GM12878 (cell line): ENCODE measurements at regions not wholly inside any gene's neighbourhood (a gene's known extent, or its start where the extent isn't known, plus 50 kb on each side); places are given as distances from the start of the nearest gene placed in this dataset.

Experiments
- ATAC-seq: fragments of 200-7000 bp; cut with Tn5 transposase; 3 replicates; pipeline ENCODE4 v1.9.1; 2020; ENCODE audit warnings: mild to moderate bottlenecking, moderate library complexity
- BruUV-seq: library from RNA; stranded (reverse); fragments of 400-500 nt; replicated peaks from 2 replicates; lab custom pipeline; 2021; lab: Mats Ljungman, UMichigan
- CTCF ChIA-PET: fragments of 300-600 bp; sonication (Branson Sonifier 250); formaldehyde crosslinking; extraction: SDS; loops from one replicate; lab custom pipeline; 2021; ENCODE audit warnings: inconsistent platforms; lab: Yijun Ruan, JAX
- POLR2A ChIA-PET: fragments of 350-600 bp; formaldehyde crosslinking; extraction: SDS; loops from one replicate; lab custom pipeline; 2021; ENCODE audit warnings: inconsistent platforms; lab: Charles Lee
- RAD21 ChIA-PET: fragments of 300-600 bp; sonication (Branson Sonifier 250); formaldehyde crosslinking; loops from one replicate; lab custom pipeline; 2023; ENCODE audit warnings: antibody characterized with exemption; ENCODE audit not compliant: unreplicated experiment; lab: Charles Lee
- SMC1A ChIA-PET: fragments of 300-600 bp; sonication (Branson Sonifier 250); formaldehyde crosslinking; loops from one replicate; lab custom pipeline; 2023; ENCODE audit not compliant: unreplicated experiment, uncharacterized antibody; lab: Charles Lee
- DNase-seq: peaks from one replicate; pipeline ENCODE4 v3.0.0-alpha.2; 2011; ENCODE audit warnings: low read depth, low spot score
- FAIRE-seq: peaks from 3 replicates; lab custom pipeline; 2011; peaks lifted over from hg19 to GRCh38; lab: Jason Lieb, UNC
- H2AFZ ChIP-seq: 2 replicates; pipeline ENCODE4 v1.6.0; 2011; ENCODE audit warnings: low read depth, low read length, control low read depth; ENCODE audit not compliant: control insufficient read depth
- H3K27ac ChIP-seq: 2 replicates; pipeline ENCODE4 v1.5.1; 2011; ENCODE audit warnings: control low read depth; ENCODE audit not compliant: control insufficient read depth, insufficient read depth
- H3K27me3 ChIP-seq, 2 experiments: replicated peaks in 1 of 2; 2 replicates each; pipeline versions ENCODE4 v1.6.0 to v1.6.1; 2011; ENCODE audit warnings: low read length in 1 of 2; ENCODE audit not compliant: control insufficient read depth in 2 of 2, insufficient read depth in 2 of 2
- H3K36me3 ChIP-seq, 2 experiments: 2 replicates each; pipeline ENCODE4 v1.5.1; 2011; ENCODE audit warnings: low read length in 1 of 2; ENCODE audit not compliant: control insufficient read depth in 2 of 2, insufficient read depth in 2 of 2
- H3K4me1 ChIP-seq: 2 replicates; pipeline ENCODE4 v1.6.1; 2011; ENCODE audit warnings: mild to moderate bottlenecking, low read length, moderate library complexity, mixed read lengths; ENCODE audit not compliant: control insufficient read depth, insufficient read depth
- H3K4me2 ChIP-seq: 2 replicates; pipeline ENCODE4 v1.6.0; 2011; ENCODE audit warnings: control low read depth; ENCODE audit not compliant: control insufficient read depth, insufficient read depth
- H3K4me3 ChIP-seq: fragments of 200-600 bp; sonication (generic); 2 replicates; pipeline ENCODE4 v1.5.1; 2016
- H3K79me2 ChIP-seq: 2 replicates; pipeline ENCODE4 v1.6.0; 2011; ENCODE audit warnings: low read length; ENCODE audit not compliant: control insufficient read depth, insufficient read depth
- H3K9ac ChIP-seq: 2 replicates; pipeline ENCODE4 v1.8.0; 2011; ENCODE audit warnings: low read length, control low read depth, mixed read lengths; ENCODE audit not compliant: control insufficient read depth, insufficient read depth
- H3K9me3 ChIP-seq: replicated peaks from 3 replicates; pipeline ENCODE4 v1.5.1; 2011; ENCODE audit warnings: mild to moderate bottlenecking, low read length; ENCODE audit not compliant: control insufficient read depth, insufficient read depth
- H4K20me1 ChIP-seq: 2 replicates; pipeline ENCODE4 v1.6.0; 2011; ENCODE audit not compliant: control insufficient read depth, insufficient read depth
- BMI1 ChIP-seq: fragments of 450-650 bp; IDR thresholded peaks from 2 replicates; pipeline ENCODE4 v1.6.1; 2016; ENCODE audit warnings: mild to moderate bottlenecking, moderate library complexity, borderline replicate concordance
- BRCA1 ChIP-seq: IDR thresholded peaks from 2 replicates; pipeline ENCODE4 v1.6.1; 2011; ENCODE audit warnings: low read depth, low read length, improper control_type of control experiment
- CBFB ChIP-seq: IDR thresholded peaks from 2 replicates; pipeline ENCODE4 v1.6.1; 2016; ENCODE audit warnings: antibody characterized with exemption, low read depth
- CBX3 ChIP-seq: fragments of 200-600 bp; sonication (generic); IDR thresholded peaks from 2 replicates; pipeline ENCODE4 v1.6.1; 2016; ENCODE audit warnings: low read depth, borderline replicate concordance
- ESRRA ChIP-seq: IDR thresholded peaks from 2 replicates; pipeline ENCODE4 v1.6.1; 2012; ENCODE audit warnings: mild to moderate bottlenecking, low read length, improper control_type of control experiment
- EZH2 ChIP-seq: IDR thresholded peaks from 2 replicates; pipeline ENCODE4 v1.6.1; 2012; ENCODE audit warnings: low read depth, mild to moderate bottlenecking, control low read depth, inconsistent platforms, low read length, borderline replicate concordance; ENCODE audit not compliant: control insufficient read depth
- MEF2A ChIP-seq: IDR thresholded peaks from 2 replicates; pipeline ENCODE4 v1.6.1; 2011; ENCODE audit warnings: low read depth, mild to moderate bottlenecking, low read length, moderate library complexity; ENCODE audit not compliant: insufficient read depth
- NFIC ChIP-seq: IDR thresholded peaks from 2 replicates; pipeline ENCODE4 v1.6.1; 2012; ENCODE audit warnings: low read depth, mild to moderate bottlenecking, inconsistent platforms, low read length, moderate library complexity
- NFYB ChIP-seq: IDR thresholded peaks from 2 replicates; pipeline ENCODE4 v1.6.1; 2011; ENCODE audit warnings: low read depth, mild to moderate bottlenecking, low read length, improper control_type of control experiment, moderate library complexity; ENCODE audit not compliant: insufficient read depth
- POLR2AphosphoS5 ChIP-seq: IDR thresholded peaks from 2 replicates; pipeline ENCODE4 v1.6.1; 2011; ENCODE audit warnings: mild to moderate bottlenecking, low read length, inconsistent platforms
- RAD21 ChIP-seq: IDR thresholded peaks from 2 replicates; pipeline ENCODE4 v1.6.1; 2011; ENCODE audit warnings: mild to moderate bottlenecking, low read depth, low read length, moderate library complexity; ENCODE audit not compliant: insufficient read depth
- YY1 ChIP-seq: IDR thresholded peaks from 2 replicates; pipeline ENCODE4 v1.6.1; 2011; ENCODE audit warnings: low read depth, mild to moderate bottlenecking, low read length
- ZZZ3 ChIP-seq: IDR thresholded peaks from 2 replicates; pipeline ENCODE4 v1.6.1; 2011; ENCODE audit warnings: low read depth; ENCODE audit not compliant: control insufficient read depth, insufficient read length
- WGBS: methylation state at CpG from one replicate; pipeline ENCODE4 v1.1.6; 2016; ENCODE audit warnings: low lambda C conversion rate; ENCODE audit not compliant: insufficient replicate concordance, insufficient coverage; ENCODE audit errors: missing lambda C conversion rate; 5-methylcytosine and 5-hydroxymethylcytosine counted together
- in situ Hi-C: fragments of 300-500 bp; cut with MboI; formaldehyde crosslinking; loops from 9 replicates; pipeline ENCODE4 v1.14.3; 2018; ENCODE audit warnings: mixed read lengths
- intact Hi-C: fragments of 100-400 bp; cut with micrococcal nuclease; formaldehyde crosslinking; loops from one replicate; pipeline ENCODE4 v1.14.2; 2022; ENCODE audit not compliant: unreplicated experiment
- TF ChIP-seq, protein P1 (sequence below): IDR thresholded peaks from 2 replicates; pipeline ENCODE4 v1.6.1; 2012; ENCODE audit warnings: low read length, inconsistent platforms
- TF ChIP-seq, protein P2 (sequence below): fragments of 450-650 bp; IDR thresholded peaks from 2 replicates; pipeline ENCODE4 v1.6.1; 2017; ENCODE audit warnings: antibody characterized with exemption, mild to moderate bottlenecking, moderate library complexity

DNA sequence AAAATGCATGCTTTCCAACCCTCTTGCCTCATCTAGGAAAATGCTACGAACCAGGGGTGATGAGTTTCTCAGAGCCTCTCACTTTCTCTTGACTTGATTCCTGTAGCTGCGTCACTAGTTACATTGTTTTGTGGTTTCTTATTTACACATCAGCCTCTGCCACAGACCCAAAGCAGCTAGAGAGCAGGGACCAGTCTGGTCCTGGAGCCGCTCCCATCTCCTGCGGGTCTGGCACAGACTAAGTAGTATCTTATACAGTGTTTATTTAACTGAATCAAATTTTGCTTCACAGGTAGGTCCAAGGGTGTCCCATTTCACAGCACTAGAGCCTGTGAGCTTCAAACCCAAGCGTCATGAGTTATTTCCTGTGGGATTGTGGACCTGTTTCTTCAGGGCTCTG lies 310.5 kb downstream of the MYCN start:
- in situ Hi-C loops (no loop called here), intact Hi-C loops (no loop called here)
- WGBS, result 6% methylated on average over 5 of the region's 5 CpGs
- ChIA-PET RAD21 (no interaction called here), CTCF (interaction anchor here (1.1 to 1.3 kb wide), 3 partner anchors 9 to 506 kb away, joined by 3 read pairs; no protein-coding TSS in a partner anchor), SMC1A (no interaction called here), POLR2A (no interaction called here)
- BruUV-seq, result no TSS peak
- Histone ChIP-seq H3K9me3 (no peaks in the 10 kb centered on the region), H3K4me2 (no peak overlapping the region), H3K4me3 (no peak overlapping the region), H3K9ac (no peak overlapping the region), H3K79me2 (no peaks in the 10 kb centered on the region), H3K36me3 (no peaks in the 10 kb centered on the region), H4K20me1 (no peaks in the 10 kb centered on the region), H3K4me1 (no peaks in the 10 kb centered on the region), H3K27me3 (peaks cover 0 to 2% of the 10 kb centered on the region in 2 experiments; a peak in 3 of 4 replicates), H2AFZ (no peak overlapping the region), H3K27ac (no peak overlapping the region)
- DNase-seq (no peak), ATAC-seq (no peak), FAIRE-seq (no peak)
- TF ChIP-seq NFIC (no peak), EZH2 (no peak), NFYB (no peak), RAD21 (no peak), MEF2A (no peak)
- TF ChIP-seq, protein P1, sequence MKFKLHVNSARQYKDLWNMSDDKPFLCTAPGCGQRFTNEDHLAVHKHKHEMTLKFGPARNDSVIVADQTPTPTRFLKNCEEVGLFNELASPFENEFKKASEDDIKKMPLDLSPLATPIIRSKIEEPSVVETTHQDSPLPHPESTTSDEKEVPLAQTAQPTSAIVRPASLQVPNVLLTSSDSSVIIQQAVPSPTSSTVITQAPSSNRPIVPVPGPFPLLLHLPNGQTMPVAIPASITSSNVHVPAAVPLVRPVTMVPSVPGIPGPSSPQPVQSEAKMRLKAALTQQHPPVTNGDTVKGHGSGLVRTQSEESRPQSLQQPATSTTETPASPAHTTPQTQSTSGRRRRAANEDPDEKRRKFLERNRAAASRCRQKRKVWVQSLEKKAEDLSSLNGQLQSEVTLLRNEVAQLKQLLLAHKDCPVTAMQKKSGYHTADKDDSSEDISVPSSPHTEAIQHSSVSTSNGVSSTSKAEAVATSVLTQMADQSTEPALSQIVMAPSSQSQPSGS, result no peak

DNA sequence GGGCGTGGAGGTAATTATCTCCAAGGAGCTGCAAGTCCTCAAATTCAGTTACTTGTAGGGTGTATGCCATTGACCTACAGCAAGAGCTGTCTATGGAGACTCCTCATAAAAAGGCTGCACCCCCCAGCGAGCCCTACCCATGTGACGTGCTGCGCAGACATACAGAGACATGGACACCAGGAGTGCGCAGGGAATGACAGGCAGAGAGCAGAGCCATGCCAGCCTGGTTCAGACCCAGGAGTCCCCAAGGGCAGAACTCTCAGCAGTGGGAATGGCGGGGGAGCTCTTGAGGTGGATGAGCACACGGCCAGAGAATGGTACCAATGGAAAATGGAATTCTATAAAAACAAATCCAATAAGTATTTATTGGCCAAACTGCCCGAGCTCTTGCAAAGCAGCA lies 310.1 kb downstream of the MYCN start:
- H3K27ac ChIP-seq, result no peak overlapping the region
- no peak overlapping the region for H3K9ac ChIP-seq
- DNase-seq (no peak), ATAC-seq (no peak), FAIRE-seq (no peak)
- no peak overlapping the region for H2AFZ ChIP-seq
- no peak overlapping the region for H3K4me2 ChIP-seq
- CTCF ChIA-PET, result interaction anchor here (1.1 to 1.2 kb wide), 2 partner anchors 9 to 506 kb away, joined by 3 read pairs; no protein-coding TSS in a partner anchor
- H3K79me2 ChIP-seq, result no peaks in the 10 kb centered on the region
- POLR2A ChIA-PET, result no interaction called here
- H4K20me1 ChIP-seq, result no peaks in the 10 kb centered on the region
- no peak overlapping the region for H3K4me3 ChIP-seq
- H3K27me3 ChIP-seq, result peaks cover 0 to 2% of the 10 kb centered on the region in 2 experiments; a peak in 3 of 4 replicates
- 40% methylated on average over 8 of the region's 8 CpGs for WGBS
- RAD21 ChIA-PET, result no interaction called here
- H3K9me3 ChIP-seq, result no peaks in the 10 kb centered on the region
- no TSS peak for BruUV-seq
- SMC1A ChIA-PET, result no interaction called here
- intact Hi-C loops, result no loop called here
- H3K36me3 ChIP-seq, result no peaks in the 10 kb centered on the region
- no peaks in the 10 kb centered on the region for H3K4me1 ChIP-seq
- in situ Hi-C loops, result no loop called here
- TF ChIP-seq CBX3 (no peak), CBFB (no peak), ESRRA (no peak), YY1 (no peak), ZZZ3 (no peak), BMI1 (no peak), POLR2AphosphoS5 (no peak), BRCA1 (no peak)
- TF ChIP-seq, protein P2, sequence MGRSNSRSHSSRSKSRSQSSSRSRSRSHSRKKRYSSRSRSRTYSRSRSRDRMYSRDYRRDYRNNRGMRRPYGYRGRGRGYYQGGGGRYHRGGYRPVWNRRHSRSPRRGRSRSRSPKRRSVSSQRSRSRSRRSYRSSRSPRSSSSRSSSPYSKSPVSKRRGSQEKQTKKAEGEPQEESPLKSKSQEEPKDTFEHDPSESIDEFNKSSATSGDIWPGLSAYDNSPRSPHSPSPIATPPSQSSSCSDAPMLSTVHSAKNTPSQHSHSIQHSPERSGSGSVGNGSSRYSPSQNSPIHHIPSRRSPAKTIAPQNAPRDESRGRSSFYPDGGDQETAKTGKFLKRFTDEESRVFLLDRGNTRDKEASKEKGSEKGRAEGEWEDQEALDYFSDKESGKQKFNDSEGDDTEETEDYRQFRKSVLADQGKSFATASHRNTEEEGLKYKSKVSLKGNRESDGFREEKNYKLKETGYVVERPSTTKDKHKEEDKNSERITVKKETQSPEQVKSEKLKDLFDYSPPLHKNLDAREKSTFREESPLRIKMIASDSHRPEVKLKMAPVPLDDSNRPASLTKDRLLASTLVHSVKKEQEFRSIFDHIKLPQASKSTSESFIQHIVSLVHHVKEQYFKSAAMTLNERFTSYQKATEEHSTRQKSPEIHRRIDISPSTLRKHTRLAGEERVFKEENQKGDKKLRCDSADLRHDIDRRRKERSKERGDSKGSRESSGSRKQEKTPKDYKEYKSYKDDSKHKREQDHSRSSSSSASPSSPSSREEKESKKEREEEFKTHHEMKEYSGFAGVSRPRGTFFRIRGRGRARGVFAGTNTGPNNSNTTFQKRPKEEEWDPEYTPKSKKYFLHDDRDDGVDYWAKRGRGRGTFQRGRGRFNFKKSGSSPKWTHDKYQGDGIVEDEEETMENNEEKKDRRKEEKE, result no peak
